SK-N-SH (cell line): ENCODE measurements at regions not wholly inside any gene's neighbourhood (a gene's known extent, or its start where the extent isn't known, plus 50 kb on each side); places are given as distances from the start of the nearest gene placed in this dataset.

Source experiments
- CTCF ChIA-PET: fragments of 300-600, 350-600 bp; formaldehyde crosslinking; extraction: SDS; loops from one replicate; lab custom pipeline; 2021; lab: Yijun Ruan, JAX
- POLR2A ChIA-PET: fragments of 350-600 bp; sonication (Branson Sonifier 250); formaldehyde crosslinking; extraction: SDS; loops from one replicate; lab custom pipeline; 2020; ENCODE audit warnings: antibody characterized with exemption, inconsistent platforms; lab: Yijun Ruan, JAX
- DNase-seq: peaks from one replicate; pipeline ENCODE4 v3.0.0; 2012
- H2AFZ ChIP-seq: fragments of 200-600 bp; sonication (generic); 2 replicates; pipeline ENCODE4 v1.8.1; 2016; ENCODE audit warnings: antibody characterized with exemption, mild to moderate bottlenecking, low read depth
- H3F3A ChIP-seq: fragments of 200-600 bp; sonication (generic); replicated peaks from 2 replicates; pipeline ENCODE3; 2016; ENCODE audit warnings: antibody characterized with exemption, mild to moderate bottlenecking; ENCODE audit not compliant: insufficient read depth
- H3K27ac ChIP-seq, 2 experiments: fragments of 200-500 bp in 1 of 2; fragments of 200-600 bp in 1 of 2; sonication (Bioruptor generic) in 1 of 2; sonication (generic), shearing (Covaris generic) in 1 of 2; 2 replicates each; pipeline versions ENCODE4 v1.5.1 to v1.6.1; 2014 to 2016; ENCODE audit warnings: low read depth in 2 of 2, inconsistent platforms in 1 of 2, low read length in 1 of 2, mild to moderate bottlenecking in 1 of 2, mixed read lengths in 1 of 2
- H3K27me3 ChIP-seq: fragments of 200-600 bp; sonication (generic), shearing (Covaris generic); 2 replicates; pipeline ENCODE4 v1.6.1; 2016; ENCODE audit warnings: mixed run types; ENCODE audit not compliant: insufficient read depth
- H3K36me3 ChIP-seq, 2 experiments: fragments of 200-500 bp in 1 of 2; fragments of 200-600 bp in 1 of 2; sonication (Bioruptor generic) in 1 of 2; sonication (generic) in 1 of 2; replicated peaks in 1 of 2; 2 replicates each; pipeline versions ENCODE3 to v1.5.1; 2014 to 2016; ENCODE audit warnings: low read length in 1 of 2, mild to moderate bottlenecking in 1 of 2; ENCODE audit not compliant: insufficient read depth in 2 of 2, control insufficient read depth in 1 of 2
- H3K4me1 ChIP-seq, 2 experiments: fragments of 200-500 bp in 1 of 2; fragments of 200-600 bp in 1 of 2; sonication (Bioruptor generic) in 1 of 2; sonication (generic), shearing (Covaris generic) in 1 of 2; 2 replicates each; pipeline versions ENCODE4 v1.5.1 to v1.6.1; 2014 to 2016; ENCODE audit warnings: low read depth in 1 of 2, low read length in 1 of 2, mixed run types in 1 of 2; ENCODE audit not compliant: insufficient read depth in 2 of 2, control insufficient read depth in 1 of 2
- H3K4me2 ChIP-seq: fragments of 200-600 bp; sonication (generic), shearing (Covaris generic); 2 replicates; pipeline ENCODE4 v1.6.1; 2017; ENCODE audit warnings: mixed run types
- H3K4me3 ChIP-seq, 2 experiments: fragments of 200-500 bp in 1 of 2; fragments of 200-600 bp in 1 of 2; sonication (Bioruptor generic) in 1 of 2; sonication (generic), shearing (Covaris generic) in 1 of 2; 2 replicates each; pipeline versions ENCODE4 v1.5.1 to v1.8.1; 2014 to 2016; ENCODE audit warnings: low read depth in 2 of 2, inconsistent platforms in 1 of 2, low read length in 1 of 2, mild to moderate bottlenecking in 1 of 2, mixed read lengths in 1 of 2, moderate library complexity in 1 of 2
- H3K79me2 ChIP-seq: fragments of 200-600 bp; sonication (generic); 2 replicates; pipeline ENCODE4 v1.8.1; 2017; ENCODE audit warnings: mild to moderate bottlenecking; ENCODE audit not compliant: insufficient read depth
- H3K9ac ChIP-seq: fragments of 200-600 bp; sonication (generic); 2 replicates; pipeline ENCODE4 v1.6.1; 2017; ENCODE audit warnings: mixed run types
- H3K9me2 ChIP-seq: fragments of 200-600 bp; sonication (generic); 2 replicates; pipeline ENCODE4 v1.6.1; 2017; ENCODE audit warnings: mixed run types
- H3K9me3 ChIP-seq: fragments of 200-600 bp; sonication (generic); 2 replicates; pipeline ENCODE4 v1.6.1; 2017; ENCODE audit warnings: mixed run types, mild to moderate bottlenecking, moderate library complexity
- H4K20me1 ChIP-seq: fragments of 200-600 bp; sonication (generic); 2 replicates; pipeline ENCODE4 v1.6.1; 2017; ENCODE audit warnings: mild to moderate bottlenecking, mixed run types; ENCODE audit not compliant: insufficient read depth
- CHD2 ChIP-seq: fragments of 150-350 bp; IDR thresholded peaks from 2 replicates; pipeline ENCODE4 v1.6.1; 2018; ENCODE audit warnings: low read length; ENCODE audit not compliant: partially characterized antibody
- EZH2phosphoT487 ChIP-seq: fragments of 200-600 bp; sonication (generic); IDR thresholded peaks from 2 replicates; pipeline ENCODE4 v1.6.1; 2017; ENCODE audit warnings: low read depth, mixed run types, mild to moderate bottlenecking, antibody characterized with exemption, moderate library complexity, borderline replicate concordance
- FOXJ3 ChIP-seq: sonication (generic); formaldehyde crosslinking; IDR thresholded peaks from 2 replicates; pipeline ENCODE4 v1.5.1; 2020; ENCODE audit warnings: mild to moderate bottlenecking, missing genetic modification reagents
- GATA2 ChIP-seq: sonication (generic); formaldehyde crosslinking; IDR thresholded peaks from 2 replicates; pipeline ENCODE4 v1.5.0; 2020; ENCODE audit warnings: mild to moderate bottlenecking, missing genetic modification reagents
- MEF2A ChIP-seq: IDR thresholded peaks from 2 replicates; pipeline ENCODE4 v1.4.0; 2012; ENCODE audit warnings: low read depth, borderline replicate concordance
- NFIC ChIP-seq: IDR thresholded peaks from 2 replicates; pipeline ENCODE4 v1.4.0; 2012; ENCODE audit warnings: borderline replicate concordance
- NRF1 ChIP-seq: IDR thresholded peaks from 2 replicates; pipeline ENCODE4 v1.6.1; 2012; ENCODE audit warnings: low read depth, mild to moderate bottlenecking, low read length
- POLR2AphosphoS5 ChIP-seq: IDR thresholded peaks from 2 replicates; pipeline ENCODE4 v1.6.1; 2012; ENCODE audit warnings: low read depth, low read length
- RAD21 ChIP-seq: IDR thresholded peaks from 2 replicates; pipeline ENCODE4 v1.6.1; 2012; ENCODE audit warnings: mild to moderate bottlenecking, low read length
- RFX5 ChIP-seq: IDR thresholded peaks from 2 replicates; pipeline ENCODE4 v1.6.1; 2012; ENCODE audit warnings: mild to moderate bottlenecking, improper control_type of control experiment, low read length
- SMC3 ChIP-seq: IDR thresholded peaks from 2 replicates; pipeline ENCODE4 v1.6.1; 2012; ENCODE audit warnings: low read depth, low read length, improper control_type of control experiment
- TEAD4 ChIP-seq: IDR thresholded peaks from 2 replicates; pipeline ENCODE4 v1.4.0; 2012; ENCODE audit warnings: mild to moderate bottlenecking, borderline replicate concordance; ENCODE audit not compliant: insufficient read depth
- ZBTB33 ChIP-seq: IDR thresholded peaks from 2 replicates; pipeline ENCODE4 v1.4.0; 2012; ENCODE audit warnings: low read depth, borderline replicate concordance
- WGBS: methylation state at CpG from one replicate; pipeline ENCODE4 v1.1.6; 2017; ENCODE audit warnings: low lambda C conversion rate; 5-methylcytosine and 5-hydroxymethylcytosine counted together
- TF ChIP-seq, protein P1 (sequence below): fragments of 150-350 bp; IDR thresholded peaks from 2 replicates; pipeline ENCODE4 v1.6.1; 2016; ENCODE audit warnings: mild to moderate bottlenecking, low read depth, low read length
- TF ChIP-seq, protein P2 (sequence below): fragments of 150-350 bp; IDR thresholded peaks from 2 replicates; pipeline ENCODE4 v1.6.1; 2017; ENCODE audit warnings: antibody characterized with exemption, low read length, low read depth, borderline replicate concordance

GRCh38 chr4:31391976-31392375, 671.8 kb downstream of the PCDH7 start (continued):
- TF ChIP-seq EZH2phosphoT487 = no peak

- H3K27ac ChIP-seq = no peak overlapping the region
- H3F3A ChIP-seq = no peaks in the 10 kb centered on the region
- H3K4me3 ChIP-seq = no peak overlapping the region
- H3K27me3 ChIP-seq = no peaks in the 10 kb centered on the region
- H2AFZ ChIP-seq = no peak overlapping the region
- no peaks in the 10 kb centered on the region for H3K9me2 ChIP-seq
- no peaks in the 10 kb centered on the region for H3K36me3 ChIP-seq
- CTCF ChIA-PET = no interaction called here
- no peak overlapping the region for H3K4me2 ChIP-seq
- WGBS = 0% methylated on average over 2 of the region's 2 CpGs
- no peaks in the 10 kb centered on the region for H4K20me1 ChIP-seq
- TF ChIP-seq TEAD4 (no peak), MEF2A (no peak), SMC3 (no peak), RAD21 (no peak), RFX5 (no peak), CHD2 (no peak), NFIC (no peak), FOXJ3 (no peak)
- TF ChIP-seq, protein P1, sequence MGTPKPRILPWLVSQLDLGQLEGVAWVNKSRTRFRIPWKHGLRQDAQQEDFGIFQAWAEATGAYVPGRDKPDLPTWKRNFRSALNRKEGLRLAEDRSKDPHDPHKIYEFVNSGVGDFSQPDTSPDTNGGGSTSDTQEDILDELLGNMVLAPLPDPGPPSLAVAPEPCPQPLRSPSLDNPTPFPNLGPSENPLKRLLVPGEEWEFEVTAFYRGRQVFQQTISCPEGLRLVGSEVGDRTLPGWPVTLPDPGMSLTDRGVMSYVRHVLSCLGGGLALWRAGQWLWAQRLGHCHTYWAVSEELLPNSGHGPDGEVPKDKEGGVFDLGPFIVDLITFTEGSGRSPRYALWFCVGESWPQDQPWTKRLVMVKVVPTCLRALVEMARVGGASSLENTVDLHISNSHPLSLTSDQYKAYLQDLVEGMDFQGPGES = no peak
- TF ChIP-seq, all 33 proteins: peak for 0
- Histone ChIP-seq H3K79me2 (no peaks in the 10 kb centered on the region), H3K4me1 (no peaks in the 10 kb centered on the region), H3K9ac (no peak overlapping the region), H3K9me3 (no peaks in the 10 kb centered on the region)
- no peak for DNase-seq
- POLR2A ChIA-PET = no interaction called here
Measured at GRCh38 chr4:31392923-31393322, 672.8 kb downstream of the PCDH7 start.

DNA sequence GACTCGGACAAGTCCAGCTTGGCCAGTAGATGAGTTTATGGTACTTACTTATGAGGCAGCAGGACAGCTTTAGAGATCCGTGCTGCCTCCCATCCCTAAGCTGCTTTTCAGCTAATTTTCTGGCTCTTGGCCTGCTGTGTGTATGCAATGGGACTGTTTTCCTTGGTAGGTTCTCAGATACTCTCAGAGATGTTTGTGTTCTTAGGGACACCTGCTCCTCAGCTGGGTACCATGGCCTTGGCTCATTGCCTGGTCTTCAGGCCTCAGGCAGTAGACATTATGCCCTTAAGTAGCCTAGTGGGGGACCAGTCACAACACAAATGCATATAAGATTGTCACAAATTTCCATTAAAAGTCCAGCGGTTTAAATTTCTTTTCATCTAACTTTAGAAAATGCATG, 688.0 kb downstream of the PCDH7 start:
- Histone ChIP-seq H3K9me3 (no peaks in the 10 kb centered on the region), H3K4me1 (no peaks in the 10 kb centered on the region)
- TF ChIP-seq NRF1 (no peak), ZBTB33 (no peak), SMC3 (no peak), TEAD4 (no peak), GATA2 (CRISPR knock-in tag) (no peak), POLR2AphosphoS5 (no peak)
- TF ChIP-seq, protein P2, sequence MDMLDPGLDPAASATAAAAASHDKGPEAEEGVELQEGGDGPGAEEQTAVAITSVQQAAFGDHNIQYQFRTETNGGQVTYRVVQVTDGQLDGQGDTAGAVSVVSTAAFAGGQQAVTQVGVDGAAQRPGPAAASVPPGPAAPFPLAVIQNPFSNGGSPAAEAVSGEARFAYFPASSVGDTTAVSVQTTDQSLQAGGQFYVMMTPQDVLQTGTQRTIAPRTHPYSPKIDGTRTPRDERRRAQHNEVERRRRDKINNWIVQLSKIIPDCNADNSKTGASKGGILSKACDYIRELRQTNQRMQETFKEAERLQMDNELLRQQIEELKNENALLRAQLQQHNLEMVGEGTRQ = no peak
- TF ChIP-seq, all 33 proteins: peak for 0
- H3K36me3 ChIP-seq = no peaks in the 10 kb centered on the region
- CTCF ChIA-PET = no interaction called here
- no peak overlapping the region for H3K9ac ChIP-seq
- H3F3A ChIP-seq = no peaks in the 10 kb centered on the region
- WGBS = 21% methylated on average over 3 of the region's 3 CpGs
- H3K9me2 ChIP-seq = no peaks in the 10 kb centered on the region
- no peaks in the 10 kb centered on the region for H3K27me3 ChIP-seq
- no peak overlapping the region for H3K27ac ChIP-seq
- H3K4me2 ChIP-seq = no peak overlapping the region
- H3K79me2 ChIP-seq = no peaks in the 10 kb centered on the region
- H4K20me1 ChIP-seq = no peaks in the 10 kb centered on the region
- no peak for DNase-seq
- POLR2A ChIA-PET = no interaction called here
- H2AFZ ChIP-seq = no peak overlapping the region
- H3K4me3 ChIP-seq = no peak overlapping the region
